ENCODE measurements at regions not wholly inside any gene's neighbourhood (a gene's known extent, or its start where the extent isn't known, plus 50 kb on each side); places are given as distances from the start of the nearest gene placed in this dataset.

GRCh38 chr6:71044753-71045152 is 87.9 kb upstream of the B3GAT2 start:
- Mint-ChIP-seq H3K27ac (no peak overlapping the region), H3K9me3 (peaks cover 0 to 2% (median 0%) of the 10 kb centered on the region in 7 donors), H3K4me1 (peaks cover 22% of the 10 kb centered on the region), H3K27me3 (ENCODE audit: low read depth in 3 of 3) (peaks cover 1 to 2% (median 2%) of the 10 kb centered on the region in 3 donors), H3K4me3 (no peak overlapping the region), H3K36me3 (no peaks in the 10 kb centered on the region)
- DNase-seq = no peak
- 100% methylated on average over 1 of the region's 1 CpG for WGBS (ENCODE audit: insufficient coverage)
- peaks cover 9 to 16% of the 10 kb centered on the region in 2 donors for H3K4me1 ChIP-seq (ENCODE audit: control insufficient read depth in 1 of 2, insufficient read depth in 2 of 2, low read length in 2 of 2)
- intact Hi-C loops (cut with micrococcal nuclease) = no loop called here
- no peaks in the 10 kb centered on the region for H4K20me1 ChIP-seq (ENCODE audit: insufficient read depth, low read length)
- H3K9ac ChIP-seq (ENCODE audit: insufficient read depth, low read length, poor library complexity, severe bottlenecking) = no peak overlapping the region
- no peak overlapping the region for H3K27ac ChIP-seq (ENCODE audit: low read depth in 1 of 2, low read length in 2 of 2)
- H3K36me3 ChIP-seq (replicated peaks in 1 of 2; ENCODE audit: control insufficient read depth in 1 of 2, insufficient read depth in 2 of 2, low read length in 2 of 2) = no peaks in the 10 kb centered on the region
- H3K79me2 ChIP-seq (ENCODE audit: insufficient read depth, low read length) = no peaks in the 10 kb centered on the region
- H3K27me3 ChIP-seq (ENCODE audit: control insufficient read depth in 2 of 2, insufficient read depth in 2 of 2, low read length in 2 of 2) = no peaks in the 10 kb centered on the region
- H3K4me2 ChIP-seq (replicated peaks; ENCODE audit: extremely low read depth, low read length, poor library complexity, severe bottlenecking) = no peak overlapping the region
- H3K9me3 ChIP-seq (replicated peaks in 1 of 2; ENCODE audit: control insufficient read depth in 1 of 2, insufficient read depth in 1 of 2, low read length in 2 of 2) = no peaks in the 10 kb centered on the region
- no peak overlapping the region for H3K4me3 ChIP-seq (replicated peaks in 1 of 3; ENCODE audit: low read depth in 2 of 3, low read length in 3 of 3)
- no peak overlapping the region for H2AFZ ChIP-seq (ENCODE audit: insufficient read depth, low read depth, low read length, poor library complexity, severe bottlenecking)
- TF ChIP-seq CTCF (IDR thresholded peaks at IDR 0.05) = no peak

- no peaks in the 10 kb centered on the region for H3K27me3 ChIP-seq (ENCODE audit: control insufficient read depth in 2 of 2, insufficient read depth in 2 of 2, low read length in 2 of 2)
- H3K4me2 ChIP-seq (replicated peaks; ENCODE audit: extremely low read depth, low read length, poor library complexity, severe bottlenecking) = no peak overlapping the region
- no peak for TF ChIP-seq CTCF (IDR thresholded peaks at IDR 0.05)
- H2AFZ ChIP-seq (ENCODE audit: insufficient read depth, low read depth, low read length, poor library complexity, severe bottlenecking) = no peak overlapping the region
- H3K27ac ChIP-seq (ENCODE audit: low read depth in 1 of 2, low read length in 2 of 2) = no peak overlapping the region
- DNase-seq = no peak
- H3K9ac ChIP-seq (ENCODE audit: insufficient read depth, low read length, poor library complexity, severe bottlenecking) = no peak overlapping the region
- H3K4me1 ChIP-seq (ENCODE audit: control insufficient read depth in 1 of 2, insufficient read depth in 2 of 2, low read length in 2 of 2) = peaks cover 9 to 16% of the 10 kb centered on the region in 2 donors
- H3K4me3 ChIP-seq (replicated peaks in 1 of 3; ENCODE audit: low read depth in 2 of 3, low read length in 3 of 3) = no peak overlapping the region
- no peak overlapping the region for H3K27ac Mint-ChIP-seq
- H3K36me3 ChIP-seq (replicated peaks in 1 of 2; ENCODE audit: control insufficient read depth in 1 of 2, insufficient read depth in 2 of 2, low read length in 2 of 2) = no peaks in the 10 kb centered on the region
- peaks cover 1 to 5% (median 2%) of the 10 kb centered on the region in 3 donors for H3K27me3 Mint-ChIP-seq (ENCODE audit: low read depth in 3 of 3)
- WGBS (ENCODE audit: insufficient coverage) = 33% methylated on average over 1 of the region's 5 CpGs
- peaks cover 0 to 3% (median 0%) of the 10 kb centered on the region in 7 donors for H3K9me3 Mint-ChIP-seq
- no peaks in the 10 kb centered on the region for H4K20me1 ChIP-seq (ENCODE audit: insufficient read depth, low read length)
- no peaks in the 10 kb centered on the region for H3K36me3 Mint-ChIP-seq
- H3K79me2 ChIP-seq (ENCODE audit: insufficient read depth, low read length) = no peaks in the 10 kb centered on the region
- H3K4me3 Mint-ChIP-seq = no peak overlapping the region
- intact Hi-C loops (cut with micrococcal nuclease) = no loop called here
- no peaks in the 10 kb centered on the region for H3K9me3 ChIP-seq (replicated peaks in 1 of 2; ENCODE audit: control insufficient read depth in 1 of 2, insufficient read depth in 1 of 2, low read length in 2 of 2)
- H3K4me1 Mint-ChIP-seq = peaks cover 22% of the 10 kb centered on the region
These were observed 88.4 kb upstream of the B3GAT2 start for GRCh38 chr6:71045296-71045695.
